Thyroid gland (tissue), 4 donors: ENCODE measurements at regions not wholly inside any gene's neighbourhood (a gene's known extent, or its start where the extent isn't known, plus 50 kb on each side); places are given as distances from the start of the nearest gene placed in this dataset.
A peak's percentile ranks its signal among the peaks of the same experiment; 100 is the strongest.

ENCODE experiments used
- DNase-seq, 2 donors: peaks; one replicate each; pipeline ENCODE4 v3.0.0-alpha.2; 2019
- H3K27ac ChIP-seq, 3 donors: fragments of 200-600 bp; sonication (generic); 1 replicate in 2 of 3; 2 replicates in 1 of 3; pipeline ENCODE4 v1.5.1; 2016 to 2019; ENCODE audit warnings: mild to moderate bottlenecking in 1 of 3, moderate library complexity in 1 of 3
- H3K27me3 ChIP-seq: fragments of 200-600 bp; sonication (generic); one replicate; pipeline ENCODE4 v1.5.1; 2019
- H3K36me3 ChIP-seq, 2 donors: fragments of 200-600 bp; sonication (generic); one replicate each; pipeline ENCODE4 v1.5.1; 2016 to 2019
- H3K4me1 ChIP-seq, 2 donors: fragments of 200-600 bp; sonication (generic); one replicate each; pipeline ENCODE4 v1.5.1; 2017 to 2019
- H3K4me3 ChIP-seq, 3 donors: fragments of 200-600 bp; sonication (generic); replicated peaks in 1 of 3; 1 replicate in 2 of 3; 2 replicates in 1 of 3; pipeline ENCODE4 v1.5.1; 2016; ENCODE audit warnings: mild to moderate bottlenecking in 1 of 3
- H3K9me3 ChIP-seq: fragments of 200-600 bp; sonication (generic); one replicate; pipeline ENCODE4 v1.5.1; 2017
- POLR2A ChIP-seq, 2 donors: fragments of 450-650 bp; IDR thresholded peaks; one replicate each; pipeline ENCODE4 v1.6.1; 2017; ENCODE audit warnings: antibody characterized with exemption in 2 of 2, mild to moderate bottlenecking in 2 of 2, moderate library complexity in 1 of 2
- WGBS, 2 donors: methylation state at CpG; one replicate each; pipeline ENCODE4 v1.1.5; 2017; 5-methylcytosine and 5-hydroxymethylcytosine counted together
- intact Hi-C: fragments of 100-400 bp; cut with DNase I; formaldehyde crosslinking; loops from one replicate; pipeline ENCODE4 v1.15.1; 2023
- TF ChIP-seq, protein P1 (sequence below), 6 experiments: fragments of 200-600 bp in 3 of 6; fragments of 450-650 bp in 3 of 6; sonication (generic) in 3 of 6; IDR thresholded peaks; one replicate each; pipeline ENCODE4 v1.5.1; 2016 to 2019; ENCODE audit warnings: antibody characterized with exemption in 6 of 6, mild to moderate bottlenecking in 2 of 6, inconsistent platforms in 1 of 6, moderate library complexity in 1 of 6

DNA sequence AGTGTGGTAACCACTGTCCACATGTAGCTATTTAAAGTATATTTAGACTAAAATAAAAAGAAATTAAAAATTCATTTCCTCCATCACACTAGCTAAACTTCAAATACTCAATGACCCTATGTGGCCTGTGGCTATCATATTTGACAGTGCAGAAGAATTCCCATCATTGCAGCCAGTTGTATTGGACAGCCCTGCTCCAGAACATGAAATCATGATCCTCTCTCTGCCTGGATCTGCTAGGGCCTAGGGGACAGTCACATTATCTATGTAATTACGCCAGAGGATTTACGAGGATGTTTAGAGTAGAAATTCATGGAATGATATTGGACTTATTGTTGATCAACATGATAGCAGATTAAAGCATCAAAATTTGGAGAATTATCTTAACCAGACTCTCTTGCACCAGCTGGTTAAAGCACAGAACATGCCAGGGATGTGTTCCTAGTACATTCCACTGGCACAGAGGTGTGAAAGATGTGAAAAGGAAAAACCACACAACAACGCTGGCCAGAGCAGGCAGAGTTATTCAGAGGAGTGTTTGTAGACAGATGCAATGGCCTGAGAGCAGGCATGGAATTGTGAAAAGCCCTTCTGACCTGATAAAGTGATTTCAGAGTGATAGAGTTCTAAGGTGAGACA lies 108.9 kb upstream of the STARD13 start:
- intact Hi-C loops, result no loop called here
- Histone ChIP-seq H3K27ac (peak overlapping the region; percentile 34 to 65 (median 39)), H3K9me3 (no peaks in the 10 kb centered on the region), H3K27me3 (no peaks in the 10 kb centered on the region), H3K36me3 (no peaks in the 10 kb centered on the region), H3K4me1 (peaks cover 28 to 32% of the 10 kb centered on the region in 2 donors), H3K4me3 (no peak overlapping the region)
- peak; percentile 26 to 51 for DNase-seq
- 70 to 75% methylated on average over 3 of the region's 3 CpGs for WGBS, 2 donors
- TF ChIP-seq, protein P1, sequence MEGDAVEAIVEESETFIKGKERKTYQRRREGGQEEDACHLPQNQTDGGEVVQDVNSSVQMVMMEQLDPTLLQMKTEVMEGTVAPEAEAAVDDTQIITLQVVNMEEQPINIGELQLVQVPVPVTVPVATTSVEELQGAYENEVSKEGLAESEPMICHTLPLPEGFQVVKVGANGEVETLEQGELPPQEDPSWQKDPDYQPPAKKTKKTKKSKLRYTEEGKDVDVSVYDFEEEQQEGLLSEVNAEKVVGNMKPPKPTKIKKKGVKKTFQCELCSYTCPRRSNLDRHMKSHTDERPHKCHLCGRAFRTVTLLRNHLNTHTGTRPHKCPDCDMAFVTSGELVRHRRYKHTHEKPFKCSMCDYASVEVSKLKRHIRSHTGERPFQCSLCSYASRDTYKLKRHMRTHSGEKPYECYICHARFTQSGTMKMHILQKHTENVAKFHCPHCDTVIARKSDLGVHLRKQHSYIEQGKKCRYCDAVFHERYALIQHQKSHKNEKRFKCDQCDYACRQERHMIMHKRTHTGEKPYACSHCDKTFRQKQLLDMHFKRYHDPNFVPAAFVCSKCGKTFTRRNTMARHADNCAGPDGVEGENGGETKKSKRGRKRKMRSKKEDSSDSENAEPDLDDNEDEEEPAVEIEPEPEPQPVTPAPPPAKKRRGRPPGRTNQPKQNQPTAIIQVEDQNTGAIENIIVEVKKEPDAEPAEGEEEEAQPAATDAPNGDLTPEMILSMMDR (IDR thresholded peaks at IDR 0.05), result no peak
- TF ChIP-seq POLR2A (IDR thresholded peaks at IDR 0.05), result no peak

DNA sequence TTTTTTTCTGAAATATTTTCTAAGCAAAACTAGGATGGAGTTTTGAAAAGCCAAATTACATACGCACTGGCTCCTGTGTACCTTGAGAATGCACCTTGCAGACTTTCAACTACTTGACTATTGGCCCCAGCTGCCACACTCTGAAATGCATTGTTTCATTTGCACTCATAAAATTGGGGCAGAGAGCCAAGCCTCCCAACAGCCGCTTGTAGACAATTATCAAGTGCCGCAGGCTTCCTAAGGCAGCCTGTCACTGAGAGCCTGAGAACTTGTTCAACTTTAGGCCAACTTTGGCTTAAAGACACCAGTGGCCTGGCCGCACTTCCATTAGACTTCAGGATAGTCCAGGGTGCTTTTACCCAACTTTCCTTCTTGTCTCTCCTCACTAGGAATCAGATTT lies 115.7 kb upstream of the STARD13 start:
- Histone ChIP-seq H3K36me3 (no peaks in the 10 kb centered on the region), H3K4me3 (no peak overlapping the region), H3K4me1 (peaks cover 40 to 46% of the 10 kb centered on the region in 2 donors), H3K9me3 (no peaks in the 10 kb centered on the region), H3K27me3 (no peaks in the 10 kb centered on the region), H3K27ac (peak overlapping the region; percentile 86 to 94 (median 90))
- intact Hi-C loops, result loop anchor here (10.0 kb wide), 1 partner anchor 166 kb away; no protein-coding TSS in a partner anchor
- WGBS, 2 donors, result 32 to 48% methylated on average over 4 of the region's 4 CpGs
- peak in 1 of 2 donors; percentile 26 for TF ChIP-seq POLR2A (IDR thresholded peaks at IDR 0.05)
- TF ChIP-seq, protein P1 (IDR thresholded peaks at IDR 0.05), result no peak
- DNase-seq, result peak; percentile 89 to 91

DNA sequence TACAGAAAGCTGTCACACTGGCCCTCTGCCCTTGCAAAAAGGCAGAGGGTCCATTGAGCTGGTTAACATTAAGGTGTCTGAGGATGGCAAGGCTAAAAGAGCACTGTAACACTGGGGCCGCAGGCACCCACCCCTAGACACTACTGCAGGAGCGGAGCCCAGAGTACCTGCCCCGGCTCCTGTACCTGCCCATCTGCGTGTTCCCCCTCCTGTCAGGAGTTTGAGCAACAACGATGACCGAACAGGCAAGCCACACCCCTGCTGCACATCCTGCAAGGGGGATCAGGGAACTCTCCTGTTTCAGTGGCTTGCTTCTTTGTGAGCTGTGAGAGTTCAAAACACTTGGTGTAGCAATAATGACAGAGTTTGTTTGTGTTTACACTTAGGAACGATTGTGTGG lies 117.4 kb upstream of the STARD13 start:
- Histone ChIP-seq H3K4me3 (no peak overlapping the region), H3K27me3 (no peaks in the 10 kb centered on the region), H3K27ac (peak overlapping the region; percentile 86 to 94 (median 90)), H3K36me3 (no peaks in the 10 kb centered on the region), H3K9me3 (no peaks in the 10 kb centered on the region), H3K4me1 (peaks cover 40 to 46% of the 10 kb centered on the region in 2 donors)
- intact Hi-C loops, result loop anchor here (10.0 kb wide), 1 partner anchor 168 kb away; no protein-coding TSS in a partner anchor
- DNase-seq, result no peak
- WGBS, 2 donors, result 68 to 72% methylated on average over 6 to 7 of the region's 7 CpGs
- TF ChIP-seq POLR2A (IDR thresholded peaks at IDR 0.05), result no peak
- TF ChIP-seq, protein P1 (IDR thresholded peaks at IDR 0.05), result no peak

DNA sequence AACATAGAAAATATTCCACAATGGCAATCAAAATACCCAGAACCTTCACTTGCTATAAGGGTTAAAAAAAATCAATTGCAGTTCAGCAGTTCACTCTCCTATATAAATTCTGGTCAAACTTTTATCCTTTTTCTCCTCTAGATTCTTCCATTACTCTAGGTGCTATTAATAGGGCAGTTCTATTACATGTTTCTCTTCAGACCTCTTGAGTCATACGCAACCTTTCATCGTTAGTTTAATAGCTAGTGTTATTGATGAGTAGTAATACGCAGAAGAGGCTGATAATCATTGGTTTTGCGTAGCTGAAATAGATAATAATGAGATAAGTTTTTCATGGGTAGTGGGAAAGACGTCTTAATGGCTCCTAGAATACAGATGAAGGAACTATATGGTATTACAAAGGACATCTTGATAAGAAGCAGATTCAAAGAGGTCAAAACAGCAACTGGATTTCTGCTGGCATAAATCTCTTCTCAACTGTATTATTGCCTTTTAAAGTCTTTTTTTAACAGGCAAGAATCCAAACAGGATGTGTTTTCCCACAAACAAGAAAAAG lies 118.3 kb upstream of the STARD13 start:
- Histone ChIP-seq H3K27me3 (no peaks in the 10 kb centered on the region), H3K9me3 (no peaks in the 10 kb centered on the region), H3K4me1 (peaks cover 40 to 46% of the 10 kb centered on the region in 2 donors), H3K27ac (peak overlapping the region; percentile 86 to 94 (median 90)), H3K4me3 (no peak overlapping the region), H3K36me3 (no peaks in the 10 kb centered on the region)
- no peak for DNase-seq
- intact Hi-C loops, result loop anchor here (10.0 kb wide), 1 partner anchor 169 kb away; no protein-coding TSS in a partner anchor
- TF ChIP-seq POLR2A (IDR thresholded peaks at IDR 0.05), result no peak
- TF ChIP-seq, protein P1 (IDR thresholded peaks at IDR 0.05), result no peak
- WGBS, 2 donors, result 71 to 78% methylated on average over 5 of the region's 5 CpGs

DNA sequence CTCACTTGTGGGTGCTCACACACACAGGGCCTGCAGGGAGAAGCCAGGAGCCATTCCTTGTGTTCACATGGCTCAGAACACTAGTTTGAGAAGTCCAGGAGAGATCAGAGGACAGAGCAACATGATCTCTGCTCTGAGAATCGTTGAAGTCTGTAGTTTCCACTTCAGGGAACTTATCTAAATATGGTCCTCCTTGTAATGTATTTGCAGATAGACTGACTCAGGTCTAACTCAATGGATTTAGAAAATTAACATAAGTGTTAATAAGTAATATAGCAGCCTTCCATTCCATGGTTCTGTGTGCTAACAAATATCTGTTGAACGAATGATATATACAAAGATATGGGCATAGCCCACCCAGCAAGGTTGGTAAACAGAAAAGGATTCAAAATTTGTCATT lies 119.8 kb upstream of the STARD13 start:
- TF ChIP-seq POLR2A (IDR thresholded peaks at IDR 0.05), result no peak
- TF ChIP-seq, protein P1 (IDR thresholded peaks at IDR 0.05), result no peak
- WGBS, 2 donors, result 64 to 67% methylated on average over 2 of the region's 2 CpGs
- intact Hi-C loops, result loop anchor here (10.0 kb wide), 1 partner anchor 171 kb away; no protein-coding TSS in a partner anchor

More for the DNA sequence above, 119.8 kb upstream of the STARD13 start:
- peaks cover 40 to 46% of the 10 kb centered on the region in 2 donors for H3K4me1 ChIP-seq
- DNase-seq, result no peak
- no peaks in the 10 kb centered on the region for H3K36me3 ChIP-seq
- H3K27me3 ChIP-seq, result no peaks in the 10 kb centered on the region
- no peak overlapping the region for H3K4me3 ChIP-seq
- H3K27ac ChIP-seq, result peak overlapping the region; percentile 74 to 90 (median 78)
- H3K9me3 ChIP-seq, result no peaks in the 10 kb centered on the region
